Thyroid gland (tissue), 4 donors: ENCODE measurements at regions not wholly inside any gene's neighbourhood (a gene's known extent, or its start where the extent isn't known, plus 50 kb on each side); places are given as distances from the start of the nearest gene placed in this dataset.

Experiments used
- POLR2A ChIP-seq, 2 donors: fragments of 450-650 bp; IDR thresholded peaks; one replicate each; pipeline ENCODE4 v1.6.1; 2017; ENCODE audit warnings: antibody characterized with exemption in 2 of 2, mild to moderate bottlenecking in 2 of 2, moderate library complexity in 1 of 2
- TF ChIP-seq, protein P1 (sequence below), 6 experiments: fragments of 200-600 bp in 3 of 6; fragments of 450-650 bp in 3 of 6; sonication (generic) in 3 of 6; IDR thresholded peaks; one replicate each; pipeline ENCODE4 v1.5.1; 2016 to 2019; ENCODE audit warnings: antibody characterized with exemption in 6 of 6, mild to moderate bottlenecking in 2 of 6, inconsistent platforms in 1 of 6, moderate library complexity in 1 of 6

GRCh38 chr1:224539971-224540370 is 76.1 kb upstream of the CNIH3 start:
- TF ChIP-seq POLR2A (IDR thresholded peaks at IDR 0.05): no peak
- TF ChIP-seq, protein P1, sequence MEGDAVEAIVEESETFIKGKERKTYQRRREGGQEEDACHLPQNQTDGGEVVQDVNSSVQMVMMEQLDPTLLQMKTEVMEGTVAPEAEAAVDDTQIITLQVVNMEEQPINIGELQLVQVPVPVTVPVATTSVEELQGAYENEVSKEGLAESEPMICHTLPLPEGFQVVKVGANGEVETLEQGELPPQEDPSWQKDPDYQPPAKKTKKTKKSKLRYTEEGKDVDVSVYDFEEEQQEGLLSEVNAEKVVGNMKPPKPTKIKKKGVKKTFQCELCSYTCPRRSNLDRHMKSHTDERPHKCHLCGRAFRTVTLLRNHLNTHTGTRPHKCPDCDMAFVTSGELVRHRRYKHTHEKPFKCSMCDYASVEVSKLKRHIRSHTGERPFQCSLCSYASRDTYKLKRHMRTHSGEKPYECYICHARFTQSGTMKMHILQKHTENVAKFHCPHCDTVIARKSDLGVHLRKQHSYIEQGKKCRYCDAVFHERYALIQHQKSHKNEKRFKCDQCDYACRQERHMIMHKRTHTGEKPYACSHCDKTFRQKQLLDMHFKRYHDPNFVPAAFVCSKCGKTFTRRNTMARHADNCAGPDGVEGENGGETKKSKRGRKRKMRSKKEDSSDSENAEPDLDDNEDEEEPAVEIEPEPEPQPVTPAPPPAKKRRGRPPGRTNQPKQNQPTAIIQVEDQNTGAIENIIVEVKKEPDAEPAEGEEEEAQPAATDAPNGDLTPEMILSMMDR (IDR thresholded peaks at IDR 0.05): no peak
